ENCODE measurements at regions not wholly inside any gene's neighbourhood (a gene's known extent, or its start where the extent isn't known, plus 50 kb on each side); places are given as distances from the start of the nearest gene placed in this dataset.

DNA sequence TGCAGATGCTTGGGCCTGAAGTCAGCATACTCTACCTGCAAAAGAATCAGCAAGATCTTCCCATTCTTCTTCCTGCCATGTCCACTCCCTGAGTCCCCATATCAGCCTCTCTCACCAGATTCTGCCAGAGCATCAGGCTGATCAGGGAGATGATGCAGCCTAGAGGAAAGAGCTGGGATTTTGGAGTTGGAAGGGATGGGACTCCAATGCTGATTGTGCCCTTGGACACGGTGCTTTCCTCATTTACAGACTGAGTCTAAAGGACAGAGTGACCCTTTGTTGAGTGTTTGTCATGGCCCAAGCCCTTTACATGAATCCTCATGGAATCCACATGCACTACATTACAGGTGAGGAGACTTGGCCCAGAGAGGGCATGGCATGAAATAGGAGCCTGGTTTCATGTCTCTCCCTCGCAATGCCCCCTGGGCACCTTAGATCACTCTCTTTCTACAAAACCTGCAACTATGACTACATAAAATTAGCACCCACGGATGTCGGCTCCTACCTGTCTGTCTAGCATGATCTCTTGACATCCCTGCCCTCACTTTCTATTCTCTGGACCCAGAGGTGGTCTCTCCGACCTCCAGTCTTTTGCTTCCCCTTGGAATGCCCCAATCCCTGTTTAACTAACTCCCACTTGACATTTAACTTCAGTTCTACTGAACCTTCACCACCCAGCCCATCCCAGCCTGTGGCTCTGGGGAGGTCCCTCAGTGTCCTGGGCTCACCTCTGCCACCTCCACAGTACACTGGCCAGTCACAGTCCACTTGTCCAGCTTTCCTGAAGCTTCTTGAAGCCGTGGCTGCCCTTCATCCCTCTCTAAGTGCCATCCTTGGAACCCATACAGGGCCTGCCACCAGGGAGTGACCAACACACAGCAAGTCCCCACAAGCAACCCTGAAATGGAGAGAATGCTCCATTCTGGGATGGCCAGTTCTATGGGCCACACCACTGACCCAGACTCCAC, 173.5 kb downstream of the ABHD5 start:
- Histone ChIP-seq H3K4me2 (ENCODE audit: low read depth, low read length, poor library complexity, severe bottlenecking) (no peak overlapping the region), H4K20me1 (ENCODE audit: insufficient read depth, low read depth, low read length) (no peaks in the 10 kb centered on the region), H3K4me1 (ENCODE audit: low read length) (no peaks in the 10 kb centered on the region), H3K27ac (ENCODE audit: low read length) (no peak overlapping the region), H3K9me2 (replicated peaks; ENCODE audit: insufficient read depth, low read length) (no peaks in the 10 kb centered on the region), H3K36me3 (ENCODE audit: insufficient read depth, low read length) (no peaks in the 10 kb centered on the region), H3K4me3 (ENCODE audit: low read length) (no peak overlapping the region), H3K79me2 (ENCODE audit: low read length) (no peaks in the 10 kb centered on the region), H3K9me3 (ENCODE audit: low read length) (no peaks in the 10 kb centered on the region), H3K27me3 (ENCODE audit: low read length) (no peaks in the 10 kb centered on the region), H2AFZ (ENCODE audit: low read length) (no peak overlapping the region), H3K9ac (ENCODE audit: low read length) (no peak overlapping the region)
- DNase-seq, result no peak

DNA sequence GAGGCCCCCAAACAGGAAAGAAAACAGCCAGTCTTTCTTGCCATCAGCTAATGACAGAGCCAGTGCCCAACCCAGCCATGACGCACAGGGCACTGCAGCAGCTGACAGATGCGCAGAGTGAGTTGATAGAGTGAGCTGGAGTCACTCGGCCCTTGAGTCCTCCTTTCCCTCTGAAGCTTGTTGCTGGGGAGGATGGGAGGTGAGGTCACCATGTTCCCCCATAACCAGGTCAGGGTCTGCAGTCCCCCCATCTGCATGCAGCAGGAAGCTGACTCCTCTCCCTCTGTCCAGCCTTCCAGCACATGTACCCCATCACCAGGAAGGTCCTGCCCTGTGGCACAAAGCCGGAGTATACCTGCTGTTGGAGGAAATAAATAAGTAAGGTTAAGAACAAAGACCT, 174.6 kb downstream of the ABHD5 start:
- no peak overlapping the region for H3K27ac ChIP-seq (ENCODE audit: low read length)
- no peaks in the 10 kb centered on the region for H3K36me3 ChIP-seq (ENCODE audit: insufficient read depth, low read length)
- H3K27me3 ChIP-seq (ENCODE audit: low read length), result no peaks in the 10 kb centered on the region
- H3K4me3 ChIP-seq (ENCODE audit: low read length), result no peak overlapping the region
- H4K20me1 ChIP-seq (ENCODE audit: insufficient read depth, low read depth, low read length), result no peaks in the 10 kb centered on the region
- H3K79me2 ChIP-seq (ENCODE audit: low read length), result no peaks in the 10 kb centered on the region
- no peak for DNase-seq
- no peaks in the 10 kb centered on the region for H3K9me3 ChIP-seq (ENCODE audit: low read length)
- H3K4me1 ChIP-seq (ENCODE audit: low read length), result no peaks in the 10 kb centered on the region
- no peaks in the 10 kb centered on the region for H3K9me2 ChIP-seq (replicated peaks; ENCODE audit: insufficient read depth, low read length)
- no peak overlapping the region for H3K4me2 ChIP-seq (ENCODE audit: low read depth, low read length, poor library complexity, severe bottlenecking)
- H3K9ac ChIP-seq (ENCODE audit: low read length), result no peak overlapping the region
- H2AFZ ChIP-seq (ENCODE audit: low read length), result no peak overlapping the region

- Histone ChIP-seq H3K27me3 (ENCODE audit: low read length) (no peaks in the 10 kb centered on the region), H3K27ac (ENCODE audit: low read length) (no peak overlapping the region), H3K36me3 (ENCODE audit: insufficient read depth, low read length) (no peaks in the 10 kb centered on the region), H3K4me2 (ENCODE audit: low read depth, low read length, poor library complexity, severe bottlenecking) (no peak overlapping the region), H3K79me2 (ENCODE audit: low read length) (no peaks in the 10 kb centered on the region), H3K4me1 (ENCODE audit: low read length) (no peaks in the 10 kb centered on the region), H4K20me1 (ENCODE audit: insufficient read depth, low read depth, low read length) (no peaks in the 10 kb centered on the region), H2AFZ (ENCODE audit: low read length) (no peak overlapping the region), H3K9me2 (replicated peaks; ENCODE audit: insufficient read depth, low read length) (no peaks in the 10 kb centered on the region), H3K9me3 (ENCODE audit: low read length) (no peaks in the 10 kb centered on the region), H3K4me3 (ENCODE audit: low read length) (no peak overlapping the region), H3K9ac (ENCODE audit: low read length) (no peak overlapping the region)
- no peak for DNase-seq
Measured at GRCh38 chr3:43865887-43866528, 175.3 kb downstream of the ABHD5 start.

DNA sequence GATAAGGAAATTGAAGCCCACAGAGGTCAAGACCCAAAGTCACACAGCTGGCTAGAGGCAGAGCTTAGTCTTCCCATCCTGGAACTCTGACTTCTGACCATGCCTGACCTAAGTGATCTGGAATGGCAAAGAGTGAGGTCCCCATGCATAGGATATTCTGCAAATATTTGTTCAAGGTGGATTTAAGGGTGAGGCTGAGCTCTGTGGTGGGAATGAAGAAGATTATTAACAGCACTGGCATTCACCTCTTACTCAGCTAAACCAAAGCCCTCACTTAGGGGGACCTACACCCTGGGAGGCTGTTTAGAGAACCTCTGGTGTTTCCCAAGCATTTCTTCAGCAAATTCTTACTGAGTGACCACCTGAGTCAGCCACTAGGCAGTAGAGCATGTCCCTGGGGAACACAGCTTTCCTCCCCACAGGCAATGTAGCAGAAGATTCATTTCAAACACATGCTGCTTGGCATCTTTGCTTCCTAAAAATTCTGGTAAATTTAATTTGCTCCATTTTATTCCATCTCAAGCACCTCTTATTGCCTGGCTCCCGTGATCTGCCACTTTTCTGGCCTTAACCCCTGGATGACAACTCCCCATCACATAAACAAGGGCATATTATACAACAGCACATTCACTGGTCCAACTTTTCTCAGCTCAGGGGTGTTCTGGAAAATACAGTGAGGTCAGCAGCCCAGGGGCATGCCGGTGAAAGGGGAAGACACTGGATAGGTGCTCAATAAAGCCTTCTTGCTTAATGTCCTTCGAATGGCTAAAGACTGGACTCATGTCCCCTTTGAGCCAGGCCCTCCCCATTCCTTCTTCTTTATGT, 176.0 kb downstream of the ABHD5 start:
- H4K20me1 ChIP-seq (ENCODE audit: insufficient read depth, low read depth, low read length), result no peaks in the 10 kb centered on the region
- no peaks in the 10 kb centered on the region for H3K9me2 ChIP-seq (replicated peaks; ENCODE audit: insufficient read depth, low read length)
- H3K79me2 ChIP-seq (ENCODE audit: low read length), result no peaks in the 10 kb centered on the region
- no peak overlapping the region for H3K27ac ChIP-seq (ENCODE audit: low read length)
- no peaks in the 10 kb centered on the region for H3K27me3 ChIP-seq (ENCODE audit: low read length)
- H3K4me3 ChIP-seq (ENCODE audit: low read length), result no peak overlapping the region
- no peaks in the 10 kb centered on the region for H3K4me1 ChIP-seq (ENCODE audit: low read length)
- H2AFZ ChIP-seq (ENCODE audit: low read length), result no peak overlapping the region
- H3K9me3 ChIP-seq (ENCODE audit: low read length), result no peaks in the 10 kb centered on the region
- no peak for DNase-seq
- H3K36me3 ChIP-seq (ENCODE audit: insufficient read depth, low read length), result no peaks in the 10 kb centered on the region
- H3K9ac ChIP-seq (ENCODE audit: low read length), result no peak overlapping the region
- no peak overlapping the region for H3K4me2 ChIP-seq (ENCODE audit: low read depth, low read length, poor library complexity, severe bottlenecking)

DNA sequence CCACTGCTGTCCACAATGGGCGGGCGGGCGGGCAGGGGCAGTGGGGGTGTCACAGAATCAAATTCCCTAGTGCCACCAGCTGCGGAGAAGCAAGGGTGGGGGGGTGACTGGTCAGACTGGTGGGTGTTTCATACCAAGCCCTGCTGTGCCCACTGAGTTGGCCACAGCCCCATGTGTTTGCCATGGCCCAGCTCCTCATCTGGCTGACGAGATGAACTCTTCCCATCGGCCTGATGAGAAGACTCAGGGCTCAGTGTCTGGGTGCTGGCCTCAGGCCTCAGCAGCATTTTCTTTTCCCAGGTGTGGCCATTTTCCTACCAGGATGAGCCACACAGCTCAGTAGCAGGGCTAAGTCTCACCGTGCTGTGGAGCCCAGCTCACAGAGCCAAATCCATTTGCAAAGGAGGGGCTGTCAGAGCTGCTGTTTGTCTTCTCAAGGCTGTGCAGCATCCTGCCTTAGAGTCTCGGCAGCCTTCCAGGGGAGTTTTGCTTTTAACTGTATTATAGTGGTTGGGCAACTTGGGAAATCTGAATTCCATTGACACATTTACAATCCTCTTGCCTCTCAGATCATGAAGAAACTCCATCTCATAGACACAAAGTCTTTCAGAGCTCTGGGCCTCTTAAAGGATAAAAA, 176.8 kb downstream of the ABHD5 start:
- Histone ChIP-seq H3K27me3 (ENCODE audit: low read length) (no peaks in the 10 kb centered on the region), H3K9me2 (replicated peaks; ENCODE audit: insufficient read depth, low read length) (no peaks in the 10 kb centered on the region), H3K9me3 (ENCODE audit: low read length) (no peaks in the 10 kb centered on the region), H3K79me2 (ENCODE audit: low read length) (no peaks in the 10 kb centered on the region), H3K9ac (ENCODE audit: low read length) (no peak overlapping the region), H3K4me2 (ENCODE audit: low read depth, low read length, poor library complexity, severe bottlenecking) (no peak overlapping the region), H4K20me1 (ENCODE audit: insufficient read depth, low read depth, low read length) (no peaks in the 10 kb centered on the region), H3K4me3 (ENCODE audit: low read length) (no peak overlapping the region), H3K4me1 (ENCODE audit: low read length) (no peaks in the 10 kb centered on the region), H3K27ac (ENCODE audit: low read length) (no peak overlapping the region), H3K36me3 (ENCODE audit: insufficient read depth, low read length) (no peaks in the 10 kb centered on the region), H2AFZ (ENCODE audit: low read length) (no peak overlapping the region)
- no peak for DNase-seq

- Histone ChIP-seq H3K9me2 (replicated peaks; ENCODE audit: insufficient read depth, low read length) (no peaks in the 10 kb centered on the region), H3K9me3 (ENCODE audit: low read length) (no peaks in the 10 kb centered on the region), H3K36me3 (ENCODE audit: insufficient read depth, low read length) (no peaks in the 10 kb centered on the region), H3K9ac (ENCODE audit: low read length) (no peak overlapping the region), H2AFZ (ENCODE audit: low read length) (no peak overlapping the region), H3K27me3 (ENCODE audit: low read length) (no peaks in the 10 kb centered on the region), H4K20me1 (ENCODE audit: insufficient read depth, low read depth, low read length) (no peaks in the 10 kb centered on the region), H3K4me3 (ENCODE audit: low read length) (no peak overlapping the region), H3K4me1 (ENCODE audit: low read length) (no peaks in the 10 kb centered on the region), H3K79me2 (ENCODE audit: low read length) (no peaks in the 10 kb centered on the region), H3K4me2 (ENCODE audit: low read depth, low read length, poor library complexity, severe bottlenecking) (no peak overlapping the region), H3K27ac (ENCODE audit: low read length) (no peak overlapping the region)
- DNase-seq, result no peak
Measured at GRCh38 chr3:43869491-43869890, 178.8 kb downstream of the ABHD5 start.

GRCh38 chr3:43870120-43870519, 179.4 kb downstream of the ABHD5 start:
- no peak overlapping the region for H3K27ac ChIP-seq (ENCODE audit: low read length)
- no peaks in the 10 kb centered on the region for H3K27me3 ChIP-seq (ENCODE audit: low read length)
- H3K4me3 ChIP-seq (ENCODE audit: low read length), result no peak overlapping the region
- H3K36me3 ChIP-seq (ENCODE audit: insufficient read depth, low read length), result no peaks in the 10 kb centered on the region
- H3K9me3 ChIP-seq (ENCODE audit: low read length), result no peaks in the 10 kb centered on the region
- H2AFZ ChIP-seq (ENCODE audit: low read length), result no peak overlapping the region
- H3K9ac ChIP-seq (ENCODE audit: low read length), result no peak overlapping the region
- no peaks in the 10 kb centered on the region for H3K4me1 ChIP-seq (ENCODE audit: low read length)
- H3K9me2 ChIP-seq (replicated peaks; ENCODE audit: insufficient read depth, low read length), result no peaks in the 10 kb centered on the region
- H3K79me2 ChIP-seq (ENCODE audit: low read length), result no peaks in the 10 kb centered on the region
- H4K20me1 ChIP-seq (ENCODE audit: insufficient read depth, low read depth, low read length), result no peaks in the 10 kb centered on the region
- no peak overlapping the region for H3K4me2 ChIP-seq (ENCODE audit: low read depth, low read length, poor library complexity, severe bottlenecking)
- DNase-seq, result no peak

Data from Karpas-422 (cell line).